HG03521 (cell line): ENCODE measurements at regions not wholly inside any gene's neighbourhood (a gene's known extent, or its start where the extent isn't known, plus 50 kb on each side); places are given as distances from the start of the nearest gene placed in this dataset.
"Not testable (repeated sequence)": the region's sequence is repeated elsewhere in the genome, so short reads cannot be mapped to it uniquely, and the experiment has no call there.

Experiments used
- ATAC-seq: cut with Tn5 transposase; IDR thresholded peaks from one replicate; pipeline ENCODE4 v1.9.1; 2021; ENCODE audit warnings: mild to moderate bottlenecking, moderate library complexity; ENCODE audit not compliant: unreplicated experiment

GRCh38 chr19:37303591-37304171, 67.2 kb upstream of the ZNF527 start:
- ATAC-seq = no peak

GRCh38 chr19:37304190-37304883, 66.6 kb upstream of the ZNF527 start:
- ATAC-seq = no peak

- ATAC-seq = no peak
Measured at GRCh38 chr19:37304884-37305255, 66.0 kb upstream of the ZNF527 start.

GRCh38 chr19:37306383-37306963, 64.4 kb upstream of the ZNF527 start:
- ATAC-seq = no peak

GRCh38 chr19:37309834-37310575, 60.9 kb upstream of the ZNF527 start:
- no peak for ATAC-seq

GRCh38 chr19:37312531-37313334, 58.2 kb upstream of the ZNF527 start:
- ATAC-seq = not testable (repeated sequence)

- ATAC-seq = no peak
Measured at GRCh38 chr19:37313335-37313627, 57.6 kb upstream of the ZNF527 start.

GRCh38 chr19:37317403-37318209, 53.3 kb upstream of the ZNF527 start:
- ATAC-seq = peak; percentile 97

GRCh38 chr19:37320988-37321387, 49.9 kb upstream of the ZNF527 start:
- ATAC-seq = not testable (repeated sequence)
